Nephron (organoid): ENCODE measurements at regions not wholly inside any gene's neighbourhood (a gene's known extent, or its start where the extent isn't known, plus 50 kb on each side); places are given as distances from the start of the nearest gene placed in this dataset.

ENCODE experiments used
- H3K27ac Mint-ChIP-seq, 3 experiments: 2 replicates each; pipeline ENCODE4 v1.8.0; 2020; ENCODE audit warnings: mixed read lengths in 3 of 3, mild to moderate bottlenecking in 2 of 3, moderate library complexity in 1 of 3
- H3K27me3 Mint-ChIP-seq: 2 replicates; pipeline ENCODE4 v1.8.0; 2021; ENCODE audit warnings: low read depth, mild to moderate bottlenecking, moderate library complexity, mixed read lengths
- H3K36me3 Mint-ChIP-seq: 2 replicates; pipeline ENCODE4 v1.8.0; 2020; ENCODE audit warnings: low read depth, mixed read lengths
- H3K4me1 Mint-ChIP-seq: 2 replicates; pipeline ENCODE4 v1.8.0; 2020; ENCODE audit warnings: mixed read lengths
- H3K4me3 Mint-ChIP-seq, 3 experiments: 2 replicates each; pipeline ENCODE4 v1.8.0; 2020; ENCODE audit warnings: mild to moderate bottlenecking in 3 of 3, mixed read lengths in 3 of 3, moderate library complexity in 2 of 3
- H3K9me3 Mint-ChIP-seq: 2 replicates; pipeline ENCODE4 v1.8.0; 2020; ENCODE audit warnings: mixed read lengths
- CTCF ChIP-seq, 3 experiments: fragments of 200-600 bp; sonication (generic); IDR thresholded peaks; one replicate each; pipeline ENCODE4 v1.5.0; 2021; ENCODE audit warnings: antibody characterized with exemption in 3 of 3; ENCODE audit not compliant: unreplicated experiment in 3 of 3

DNA sequence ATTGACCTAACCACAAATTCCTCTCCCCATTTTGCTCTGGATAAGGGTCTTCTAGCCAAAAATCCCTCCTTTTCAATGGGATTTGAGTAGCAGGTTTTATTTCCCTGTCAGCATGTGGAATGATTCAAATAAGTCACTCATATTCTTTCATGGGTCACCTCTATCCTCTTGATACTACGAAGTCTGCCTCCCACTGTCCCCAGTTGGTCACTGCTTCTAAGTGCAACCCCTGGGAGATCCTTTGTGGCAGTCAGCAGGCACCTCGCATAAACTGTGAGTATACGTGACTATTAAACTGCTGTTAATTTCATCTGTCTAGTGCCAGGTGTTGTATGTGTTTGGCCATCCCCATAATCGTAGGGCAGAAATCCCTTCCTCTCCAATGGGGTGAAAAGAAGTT, 1667.9 kb upstream of the PCDH7 start:
- H3K4me1 Mint-ChIP-seq, result no peaks in the 10 kb centered on the region
- no peak for TF ChIP-seq CTCF (IDR thresholded peaks at IDR 0.05; ENCODE audit: unreplicated experiment in 3 of 3)
- no peaks in the 10 kb centered on the region for H3K36me3 Mint-ChIP-seq
- no peak overlapping the region for H3K27ac Mint-ChIP-seq
- no peaks in the 10 kb centered on the region for H3K9me3 Mint-ChIP-seq
- no peak overlapping the region for H3K4me3 Mint-ChIP-seq
- H3K27me3 Mint-ChIP-seq, result peaks cover 3% of the 10 kb centered on the region

GRCh38 chr4:29058531-29058930, 1661.6 kb upstream of the PCDH7 start:
- H3K4me3 Mint-ChIP-seq, result no peak overlapping the region
- H3K4me1 Mint-ChIP-seq, result no peaks in the 10 kb centered on the region
- H3K9me3 Mint-ChIP-seq, result no peaks in the 10 kb centered on the region
- peaks cover 3% of the 10 kb centered on the region for H3K27me3 Mint-ChIP-seq
- no peak for TF ChIP-seq CTCF (IDR thresholded peaks at IDR 0.05; ENCODE audit: unreplicated experiment in 3 of 3)
- no peak overlapping the region for H3K27ac Mint-ChIP-seq
- H3K36me3 Mint-ChIP-seq, result no peaks in the 10 kb centered on the region

GRCh38 chr4:29066861-29067260, 1653.3 kb upstream of the PCDH7 start:
- H3K4me1 Mint-ChIP-seq, result no peaks in the 10 kb centered on the region
- H3K27ac Mint-ChIP-seq, result no peak overlapping the region
- H3K27me3 Mint-ChIP-seq, result no peaks in the 10 kb centered on the region
- H3K9me3 Mint-ChIP-seq, result peaks cover 13% of the 10 kb centered on the region
- H3K4me3 Mint-ChIP-seq, result no peak overlapping the region
- TF ChIP-seq CTCF (IDR thresholded peaks at IDR 0.05; ENCODE audit: unreplicated experiment in 3 of 3), result no peak
- no peaks in the 10 kb centered on the region for H3K36me3 Mint-ChIP-seq

- no peaks in the 10 kb centered on the region for H3K4me1 Mint-ChIP-seq
- H3K9me3 Mint-ChIP-seq, result peaks cover 19% of the 10 kb centered on the region
- peaks cover 7% of the 10 kb centered on the region for H3K27me3 Mint-ChIP-seq
- TF ChIP-seq CTCF (IDR thresholded peaks at IDR 0.05; ENCODE audit: unreplicated experiment in 3 of 3), result no peak
- H3K4me3 Mint-ChIP-seq, result no peak overlapping the region
- peaks cover 5% of the 10 kb centered on the region for H3K36me3 Mint-ChIP-seq
- H3K27ac Mint-ChIP-seq, result no peak overlapping the region
Observed at GRCh38 chr4:29073571-29073970, 1646.6 kb upstream of the PCDH7 start.

GRCh38 chr4:29075366-29075765, 1644.8 kb upstream of the PCDH7 start:
- peaks cover 11% of the 10 kb centered on the region for H3K9me3 Mint-ChIP-seq
- no peak overlapping the region for H3K4me3 Mint-ChIP-seq
- H3K4me1 Mint-ChIP-seq, result no peaks in the 10 kb centered on the region
- TF ChIP-seq CTCF (IDR thresholded peaks at IDR 0.05; ENCODE audit: unreplicated experiment in 3 of 3), result no peak
- H3K27me3 Mint-ChIP-seq, result peaks cover 7% of the 10 kb centered on the region
- H3K36me3 Mint-ChIP-seq, result peaks cover 5% of the 10 kb centered on the region
- no peak overlapping the region for H3K27ac Mint-ChIP-seq

GRCh38 chr4:29079260-29079659, 1640.9 kb upstream of the PCDH7 start:
- Mint-ChIP-seq H3K27me3 (peaks cover 3% of the 10 kb centered on the region), H3K9me3 (no peaks in the 10 kb centered on the region), H3K4me1 (no peaks in the 10 kb centered on the region), H3K27ac (no peak overlapping the region), H3K4me3 (no peak overlapping the region), H3K36me3 (no peaks in the 10 kb centered on the region)
- TF ChIP-seq CTCF (IDR thresholded peaks at IDR 0.05; ENCODE audit: unreplicated experiment in 3 of 3), result no peak
